ENCODE measurements at regions not wholly inside any gene's neighbourhood (a gene's known extent, or its start where the extent isn't known, plus 50 kb on each side); places are given as distances from the start of the nearest gene placed in this dataset.

- no peak overlapping the region for H3K9ac ChIP-seq (ENCODE audit: control insufficient read depth, extremely low read depth, insufficient read depth, low read length)
- H2AFZ ChIP-seq (ENCODE audit: control insufficient read depth, low read length): no peak overlapping the region
- H3K27me3 ChIP-seq (ENCODE audit: control insufficient read depth, extremely low read depth, insufficient read depth, low read length): no peaks in the 10 kb centered on the region
- H3K4me1 ChIP-seq (ENCODE audit: control insufficient read depth, extremely low read depth, insufficient read depth, low read length): no peaks in the 10 kb centered on the region
- H4K20me1 ChIP-seq (ENCODE audit: control insufficient read depth, extremely low read depth, insufficient read depth, low read length): no peaks in the 10 kb centered on the region
- DNase-seq (ENCODE audit: low read depth, low spot score) (no peak), FAIRE-seq (no peak)
- TF ChIP-seq EZH2 (IDR thresholded peaks at IDR 0.05; ENCODE audit: low read length) (no peak), CTCF (optimal IDR thresholded peaks at IDR 0.05 in 1 of 3, IDR thresholded peaks at IDR 0.05 in 1 of 3, conservative IDR thresholded peaks at IDR 0.05 in 1 of 3; ENCODE audit: extremely low read depth in 1 of 3, insufficient read depth in 2 of 3, low read length in 3 of 3) (no peak)
- H3K79me2 ChIP-seq (ENCODE audit: control insufficient read depth, insufficient read depth, low read length): no peaks in the 10 kb centered on the region
- H3K9me3 ChIP-seq (ENCODE audit: control insufficient read depth, low read depth, low read length): no peaks in the 10 kb centered on the region
- H3K4me2 ChIP-seq (ENCODE audit: control insufficient read depth, extremely low read depth, insufficient read depth, low read depth, low read length): no peak overlapping the region
- dilution Hi-C loops (cut with MboI; ENCODE audit: extremely low pct_ligation_motif_present, low sequenced_read_pairs): no loop called here
- no peak overlapping the region for H3K4me3 ChIP-seq (ENCODE audit: control insufficient read depth in 2 of 3, extremely low read depth in 1 of 3, insufficient read depth in 2 of 3, low read depth in 1 of 3, low read length in 3 of 3)
- no peak overlapping the region for H3K27ac ChIP-seq (ENCODE audit: control insufficient read depth, insufficient read depth, low read length)
- H3K36me3 ChIP-seq (ENCODE audit: control insufficient read depth in 2 of 2, extremely low read depth in 1 of 2, insufficient read depth in 2 of 2, low read length in 2 of 2): no peaks in the 10 kb centered on the region
- no peaks in the 10 kb centered on the region for H3K9me1 ChIP-seq (ENCODE audit: control insufficient read depth, extremely low read depth, insufficient read depth, low read length)
Observed at GRCh38 chr13:74703855-74704387, 569.7 kb upstream of the KLF12 start.

GRCh38 chr13:74696148-74696922 lies 562.1 kb upstream of the KLF12 start:
- Histone ChIP-seq H2AFZ (ENCODE audit: control insufficient read depth, low read length) (no peak overlapping the region), H3K27me3 (ENCODE audit: control insufficient read depth, extremely low read depth, insufficient read depth, low read length) (no peaks in the 10 kb centered on the region), H3K4me2 (ENCODE audit: control insufficient read depth, extremely low read depth, insufficient read depth, low read depth, low read length) (no peak overlapping the region), H3K9me1 (ENCODE audit: control insufficient read depth, extremely low read depth, insufficient read depth, low read length) (no peaks in the 10 kb centered on the region), H3K9ac (ENCODE audit: control insufficient read depth, extremely low read depth, insufficient read depth, low read length) (no peak overlapping the region), H3K36me3 (ENCODE audit: control insufficient read depth in 2 of 2, extremely low read depth in 1 of 2, insufficient read depth in 2 of 2, low read length in 2 of 2) (no peaks in the 10 kb centered on the region), H3K79me2 (ENCODE audit: control insufficient read depth, insufficient read depth, low read length) (no peaks in the 10 kb centered on the region), H4K20me1 (ENCODE audit: control insufficient read depth, extremely low read depth, insufficient read depth, low read length) (no peaks in the 10 kb centered on the region), H3K4me1 (ENCODE audit: control insufficient read depth, extremely low read depth, insufficient read depth, low read length) (no peaks in the 10 kb centered on the region), H3K27ac (ENCODE audit: control insufficient read depth, insufficient read depth, low read length) (no peak overlapping the region), H3K4me3 (ENCODE audit: control insufficient read depth in 2 of 3, extremely low read depth in 1 of 3, insufficient read depth in 2 of 3, low read depth in 1 of 3, low read length in 3 of 3) (no peak overlapping the region), H3K9me3 (ENCODE audit: control insufficient read depth, low read depth, low read length) (no peaks in the 10 kb centered on the region)
- DNase-seq (ENCODE audit: low read depth, low spot score) (no peak), FAIRE-seq (no peak)
- dilution Hi-C loops (cut with MboI; ENCODE audit: extremely low pct_ligation_motif_present, low sequenced_read_pairs): no loop called here
- TF ChIP-seq EZH2 (IDR thresholded peaks at IDR 0.05; ENCODE audit: low read length): no peak
- no peak for TF ChIP-seq CTCF (optimal IDR thresholded peaks at IDR 0.05 in 1 of 3, IDR thresholded peaks at IDR 0.05 in 1 of 3, conservative IDR thresholded peaks at IDR 0.05 in 1 of 3; ENCODE audit: extremely low read depth in 1 of 3, insufficient read depth in 2 of 3, low read length in 3 of 3)
